Muscle layer of colon (tissue), 2 donors: ENCODE measurements at regions not wholly inside any gene's neighbourhood (a gene's known extent, or its start where the extent isn't known, plus 50 kb on each side); places are given as distances from the start of the nearest gene placed in this dataset.

Experiments used
- H3K27ac ChIP-seq: one replicate; pipeline ENCODE4 v1.7.0; 2013; ENCODE audit warnings: low read depth, mild to moderate bottlenecking, low read length, moderate library complexity
- H3K27me3 ChIP-seq, 2 donors: one replicate each; pipeline ENCODE4 v1.7.0; 2013; ENCODE audit warnings: low read length in 2 of 2, mild to moderate bottlenecking in 2 of 2; ENCODE audit not compliant: insufficient read depth in 2 of 2, control insufficient read depth in 1 of 2
- H3K36me3 ChIP-seq: one replicate; pipeline ENCODE4 v1.7.0; 2013; ENCODE audit warnings: mild to moderate bottlenecking, low read length; ENCODE audit not compliant: insufficient read depth
- H3K4me1 ChIP-seq: one replicate; pipeline ENCODE4 v1.7.0; 2013; ENCODE audit warnings: mild to moderate bottlenecking, low read length; ENCODE audit not compliant: insufficient read depth
- H3K4me3 ChIP-seq, 2 donors: one replicate each; pipeline ENCODE4 v1.7.0; 2013; ENCODE audit warnings: low read length in 2 of 2, low read depth in 1 of 2, mild to moderate bottlenecking in 1 of 2, moderate library complexity in 1 of 2
- H3K9ac ChIP-seq: one replicate; pipeline ENCODE4 v1.7.0; 2013; ENCODE audit warnings: low read length
- H3K9me3 ChIP-seq: one replicate; pipeline ENCODE4 v1.7.0; 2013; ENCODE audit warnings: mild to moderate bottlenecking, low read length
- donor health status: abdominal sarcoma.
- donor health status: Adenocarcinoma of cecum.

- Histone ChIP-seq H3K9ac (no peak overlapping the region), H3K27ac (no peak overlapping the region), H3K9me3 (no peaks in the 10 kb centered on the region), H3K4me3 (no peak overlapping the region), H3K27me3 (no peaks in the 10 kb centered on the region), H3K36me3 (no peaks in the 10 kb centered on the region), H3K4me1 (no peaks in the 10 kb centered on the region)
Measured at GRCh38 chr5:96254980-96255691, 177.9 kb downstream of the PCSK1 start.

- Histone ChIP-seq H3K4me1 (no peaks in the 10 kb centered on the region), H3K4me3 (no peak overlapping the region), H3K27ac (no peak overlapping the region), H3K9ac (no peak overlapping the region), H3K9me3 (no peaks in the 10 kb centered on the region), H3K36me3 (no peaks in the 10 kb centered on the region), H3K27me3 (no peaks in the 10 kb centered on the region)
Measured at GRCh38 chr5:96253140-96253539, 179.9 kb downstream of the PCSK1 start.

- peaks cover 3% of the 10 kb centered on the region for H3K4me1 ChIP-seq
- H3K9me3 ChIP-seq, result no peaks in the 10 kb centered on the region
- no peak overlapping the region for H3K9ac ChIP-seq
- no peaks in the 10 kb centered on the region for H3K36me3 ChIP-seq
- no peaks in the 10 kb centered on the region for H3K27me3 ChIP-seq
- no peak overlapping the region for H3K4me3 ChIP-seq
- H3K27ac ChIP-seq, result no peak overlapping the region
Measured at GRCh38 chr5:96252596-96252995, 180.5 kb downstream of the PCSK1 start.

GRCh38 chr5:96250782-96251181 lies 182.3 kb downstream of the PCSK1 start:
- H3K4me3 ChIP-seq, result no peak overlapping the region
- H3K9me3 ChIP-seq, result no peaks in the 10 kb centered on the region

GRCh38 chr5:96248131-96248530 lies 184.9 kb downstream of the PCSK1 start:
- Histone ChIP-seq H3K9ac (no peak overlapping the region), H3K4me1 (peaks cover 11% of the 10 kb centered on the region), H3K27ac (no peak overlapping the region), H3K27me3 (no peaks in the 10 kb centered on the region), H3K36me3 (no peaks in the 10 kb centered on the region), H3K9me3 (no peaks in the 10 kb centered on the region), H3K4me3 (no peak overlapping the region)

More at GRCh38 chr5:96250782-96251181, 182.3 kb downstream of the PCSK1 start:
- Histone ChIP-seq H3K9ac (no peak overlapping the region), H3K36me3 (no peaks in the 10 kb centered on the region), H3K27ac (no peak overlapping the region), H3K4me1 (peaks cover 11% of the 10 kb centered on the region), H3K27me3 (no peaks in the 10 kb centered on the region)

- Histone ChIP-seq H3K27ac (no peak overlapping the region), H3K9ac (no peak overlapping the region), H3K4me3 (no peak overlapping the region), H3K9me3 (no peaks in the 10 kb centered on the region), H3K36me3 (no peaks in the 10 kb centered on the region), H3K27me3 (no peaks in the 10 kb centered on the region), H3K4me1 (peaks cover 11% of the 10 kb centered on the region)
Measured at GRCh38 chr5:96247708-96248107, 185.3 kb downstream of the PCSK1 start.

GRCh38 chr5:96247097-96247701 lies 185.8 kb downstream of the PCSK1 start:
- no peaks in the 10 kb centered on the region for H3K27me3 ChIP-seq
- H3K4me1 ChIP-seq, result peaks cover 11% of the 10 kb centered on the region
- no peak overlapping the region for H3K4me3 ChIP-seq
- no peak overlapping the region for H3K27ac ChIP-seq
- no peaks in the 10 kb centered on the region for H3K36me3 ChIP-seq
- H3K9ac ChIP-seq, result no peak overlapping the region
- no peaks in the 10 kb centered on the region for H3K9me3 ChIP-seq

- Histone ChIP-seq H3K27me3 (no peaks in the 10 kb centered on the region), H3K27ac (no peak overlapping the region), H3K4me3 (no peak overlapping the region), H3K36me3 (no peaks in the 10 kb centered on the region), H3K9ac (no peak overlapping the region), H3K9me3 (no peaks in the 10 kb centered on the region), H3K4me1 (peaks cover 11% of the 10 kb centered on the region)
Measured at GRCh38 chr5:96245140-96246091, 187.6 kb downstream of the PCSK1 start.

- Histone ChIP-seq H3K4me1 (peaks cover 11% of the 10 kb centered on the region), H3K9me3 (no peaks in the 10 kb centered on the region), H3K36me3 (no peaks in the 10 kb centered on the region), H3K9ac (no peak overlapping the region), H3K27ac (no peak overlapping the region), H3K4me3 (no peak overlapping the region), H3K27me3 (no peaks in the 10 kb centered on the region)
Measured at GRCh38 chr5:96244696-96245095, 188.4 kb downstream of the PCSK1 start.

GRCh38 chr5:96243862-96244261 lies 189.2 kb downstream of the PCSK1 start:
- no peaks in the 10 kb centered on the region for H3K9me3 ChIP-seq
- peaks cover 11% of the 10 kb centered on the region for H3K4me1 ChIP-seq
- H3K27ac ChIP-seq, result no peak overlapping the region

GRCh38 chr5:96243203-96243602 lies 189.8 kb downstream of the PCSK1 start:
- no peak overlapping the region for H3K9ac ChIP-seq
- peaks cover 11% of the 10 kb centered on the region for H3K4me1 ChIP-seq

More at GRCh38 chr5:96243862-96244261, 189.2 kb downstream of the PCSK1 start:
- Histone ChIP-seq H3K27me3 (no peaks in the 10 kb centered on the region), H3K9ac (no peak overlapping the region), H3K4me3 (no peak overlapping the region), H3K36me3 (no peaks in the 10 kb centered on the region)

More at GRCh38 chr5:96243203-96243602, 189.8 kb downstream of the PCSK1 start:
- H3K9me3 ChIP-seq, result no peaks in the 10 kb centered on the region
- H3K4me3 ChIP-seq, result no peak overlapping the region
- H3K27ac ChIP-seq, result no peak overlapping the region
- no peaks in the 10 kb centered on the region for H3K27me3 ChIP-seq
- no peaks in the 10 kb centered on the region for H3K36me3 ChIP-seq
